ENCODE measurements at regions not wholly inside any gene's neighbourhood (a gene's known extent, or its start where the extent isn't known, plus 50 kb on each side); places are given as distances from the start of the nearest gene placed in this dataset.

DNA sequence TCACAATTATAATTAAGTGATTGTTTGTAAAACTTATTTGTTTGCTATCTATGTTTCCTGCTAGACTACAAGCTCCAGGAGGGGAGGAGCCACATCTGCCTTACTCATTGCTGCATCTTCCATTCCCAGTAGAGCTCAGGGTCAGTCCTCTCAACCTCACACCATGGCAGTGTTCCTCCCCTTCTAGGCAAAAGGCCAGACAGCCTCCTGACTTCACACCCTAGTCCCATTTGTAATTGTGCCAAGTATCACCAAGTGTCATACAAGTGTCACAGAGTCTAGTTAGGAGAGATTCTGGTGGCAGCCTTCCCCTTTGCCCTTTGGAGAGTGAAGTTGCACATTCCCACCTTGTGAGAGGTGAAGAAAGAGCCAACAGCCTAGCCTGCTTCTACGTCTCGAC is 490.4 kb downstream of the INSC start:
- no peaks in the 10 kb centered on the region for H3K27me3 ChIP-seq (ENCODE audit: control insufficient read depth in 2 of 2, insufficient read depth in 2 of 2, low read length in 2 of 2)
- WGBS (ENCODE audit: insufficient coverage) = 71% methylated on average over 2 of the region's 2 CpGs
- no peak overlapping the region for H3K4me2 ChIP-seq (replicated peaks; ENCODE audit: extremely low read depth, low read length, poor library complexity, severe bottlenecking)
- no peak overlapping the region for H3K4me3 ChIP-seq (replicated peaks in 1 of 3; ENCODE audit: low read depth in 2 of 3, low read length in 3 of 3)
- H2AFZ ChIP-seq (ENCODE audit: insufficient read depth, low read depth, low read length, poor library complexity, severe bottlenecking) = no peak overlapping the region
- Mint-ChIP-seq H3K27me3 (ENCODE audit: low read depth in 3 of 3) (peaks cover 1 to 6% (median 1%) of the 10 kb centered on the region in 3 donors), H3K4me3 (no peak overlapping the region), H3K9me3 (peaks cover 0 to 7% (median 3%) of the 10 kb centered on the region in 7 donors), H3K36me3 (no peaks in the 10 kb centered on the region), H3K27ac (no peak overlapping the region), H3K4me1 (no peaks in the 10 kb centered on the region)
- no peak overlapping the region for H3K9ac ChIP-seq (ENCODE audit: insufficient read depth, low read length, poor library complexity, severe bottlenecking)
- TF ChIP-seq, protein P1, sequence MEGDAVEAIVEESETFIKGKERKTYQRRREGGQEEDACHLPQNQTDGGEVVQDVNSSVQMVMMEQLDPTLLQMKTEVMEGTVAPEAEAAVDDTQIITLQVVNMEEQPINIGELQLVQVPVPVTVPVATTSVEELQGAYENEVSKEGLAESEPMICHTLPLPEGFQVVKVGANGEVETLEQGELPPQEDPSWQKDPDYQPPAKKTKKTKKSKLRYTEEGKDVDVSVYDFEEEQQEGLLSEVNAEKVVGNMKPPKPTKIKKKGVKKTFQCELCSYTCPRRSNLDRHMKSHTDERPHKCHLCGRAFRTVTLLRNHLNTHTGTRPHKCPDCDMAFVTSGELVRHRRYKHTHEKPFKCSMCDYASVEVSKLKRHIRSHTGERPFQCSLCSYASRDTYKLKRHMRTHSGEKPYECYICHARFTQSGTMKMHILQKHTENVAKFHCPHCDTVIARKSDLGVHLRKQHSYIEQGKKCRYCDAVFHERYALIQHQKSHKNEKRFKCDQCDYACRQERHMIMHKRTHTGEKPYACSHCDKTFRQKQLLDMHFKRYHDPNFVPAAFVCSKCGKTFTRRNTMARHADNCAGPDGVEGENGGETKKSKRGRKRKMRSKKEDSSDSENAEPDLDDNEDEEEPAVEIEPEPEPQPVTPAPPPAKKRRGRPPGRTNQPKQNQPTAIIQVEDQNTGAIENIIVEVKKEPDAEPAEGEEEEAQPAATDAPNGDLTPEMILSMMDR (IDR thresholded peaks at IDR 0.05) = no peak
- DNase-seq = no peak
- H4K20me1 ChIP-seq (ENCODE audit: insufficient read depth, low read length) = no peaks in the 10 kb centered on the region
- no peaks in the 10 kb centered on the region for H3K79me2 ChIP-seq (ENCODE audit: insufficient read depth, low read length)
- H3K36me3 ChIP-seq (replicated peaks in 1 of 2; ENCODE audit: control insufficient read depth in 1 of 2, insufficient read depth in 2 of 2, low read length in 2 of 2) = no peaks in the 10 kb centered on the region
- no peaks in the 10 kb centered on the region for H3K4me1 ChIP-seq (ENCODE audit: control insufficient read depth in 1 of 2, insufficient read depth in 2 of 2, low read length in 2 of 2)
- intact Hi-C loops (cut with micrococcal nuclease) = no loop called here
- no peaks in the 10 kb centered on the region for H3K9me3 ChIP-seq (replicated peaks in 1 of 2; ENCODE audit: control insufficient read depth in 1 of 2, insufficient read depth in 1 of 2, low read length in 2 of 2)
- H3K27ac ChIP-seq (ENCODE audit: low read depth in 1 of 2, low read length in 2 of 2) = no peak overlapping the region

DNA sequence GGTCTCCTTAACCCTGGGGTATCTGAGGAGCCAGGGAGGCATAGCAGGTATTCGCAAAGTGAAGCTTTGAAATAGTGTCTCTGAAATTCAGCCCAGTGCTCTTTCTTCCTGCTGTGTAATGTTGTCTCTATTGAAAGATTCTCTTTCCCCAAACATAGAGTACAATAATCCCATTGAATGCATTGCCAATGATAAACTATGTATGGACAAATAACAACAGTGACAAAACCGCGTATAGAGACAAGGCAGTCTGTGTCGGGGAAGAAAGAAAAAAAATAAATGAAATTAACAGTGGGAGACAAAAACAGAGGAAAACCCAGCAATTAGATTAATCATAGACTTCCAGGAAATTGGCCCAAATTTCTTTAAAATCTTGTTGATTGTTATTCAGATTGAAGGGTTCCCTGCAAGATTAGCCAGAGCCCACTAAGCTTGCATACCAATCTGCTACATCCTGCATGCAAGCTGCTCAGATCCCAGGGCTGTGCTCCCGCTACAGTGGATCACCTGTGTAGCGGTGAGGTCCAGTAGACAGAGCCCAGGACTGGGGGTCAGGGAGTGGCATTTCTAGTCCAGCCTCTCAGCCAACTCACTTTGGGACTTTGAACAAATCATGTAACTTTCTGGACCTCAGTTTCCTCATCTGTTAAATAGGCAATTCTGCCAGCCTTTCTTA is 492.8 kb downstream of the INSC start:
- no peak overlapping the region for H2AFZ ChIP-seq (ENCODE audit: insufficient read depth, low read depth, low read length, poor library complexity, severe bottlenecking)
- WGBS (ENCODE audit: insufficient coverage) = 100% methylated on average over 1 of the region's 6 CpGs
- intact Hi-C loops (cut with micrococcal nuclease) = no loop called here

More for the DNA sequence above, 492.8 kb downstream of the INSC start:
- Mint-ChIP-seq H3K27me3 (ENCODE audit: low read depth in 3 of 3) (peaks cover 1 to 6% (median 3%) of the 10 kb centered on the region in 3 donors), H3K4me3 (no peak overlapping the region), H3K9me3 (peaks cover 0 to 6% (median 4%) of the 10 kb centered on the region in 7 donors), H3K36me3 (no peaks in the 10 kb centered on the region), H3K4me1 (no peaks in the 10 kb centered on the region), H3K27ac (no peak overlapping the region)
- H3K4me3 ChIP-seq (replicated peaks in 1 of 3; ENCODE audit: low read depth in 2 of 3, low read length in 3 of 3) = no peak overlapping the region
- H3K9me3 ChIP-seq (replicated peaks in 1 of 2; ENCODE audit: control insufficient read depth in 1 of 2, insufficient read depth in 1 of 2, low read length in 2 of 2) = no peaks in the 10 kb centered on the region
- DNase-seq = no peak
- no peaks in the 10 kb centered on the region for H3K79me2 ChIP-seq (ENCODE audit: insufficient read depth, low read length)
- no peaks in the 10 kb centered on the region for H3K4me1 ChIP-seq (ENCODE audit: control insufficient read depth in 1 of 2, insufficient read depth in 2 of 2, low read length in 2 of 2)
- no peaks in the 10 kb centered on the region for H4K20me1 ChIP-seq (ENCODE audit: insufficient read depth, low read length)
- TF ChIP-seq, protein P1 (IDR thresholded peaks at IDR 0.05) = no peak
- H3K27ac ChIP-seq (ENCODE audit: low read depth in 1 of 2, low read length in 2 of 2) = no peak overlapping the region
- H3K4me2 ChIP-seq (replicated peaks; ENCODE audit: extremely low read depth, low read length, poor library complexity, severe bottlenecking) = no peak overlapping the region
- H3K27me3 ChIP-seq (ENCODE audit: control insufficient read depth in 2 of 2, insufficient read depth in 2 of 2, low read length in 2 of 2) = no peaks in the 10 kb centered on the region
- H3K9ac ChIP-seq (ENCODE audit: insufficient read depth, low read length, poor library complexity, severe bottlenecking) = no peak overlapping the region
- no peaks in the 10 kb centered on the region for H3K36me3 ChIP-seq (replicated peaks in 1 of 2; ENCODE audit: control insufficient read depth in 1 of 2, insufficient read depth in 2 of 2, low read length in 2 of 2)
